ENCODE measurements at regions not wholly inside any gene's neighbourhood (a gene's known extent, or its start where the extent isn't known, plus 50 kb on each side); places are given as distances from the start of the nearest gene placed in this dataset.

DNA sequence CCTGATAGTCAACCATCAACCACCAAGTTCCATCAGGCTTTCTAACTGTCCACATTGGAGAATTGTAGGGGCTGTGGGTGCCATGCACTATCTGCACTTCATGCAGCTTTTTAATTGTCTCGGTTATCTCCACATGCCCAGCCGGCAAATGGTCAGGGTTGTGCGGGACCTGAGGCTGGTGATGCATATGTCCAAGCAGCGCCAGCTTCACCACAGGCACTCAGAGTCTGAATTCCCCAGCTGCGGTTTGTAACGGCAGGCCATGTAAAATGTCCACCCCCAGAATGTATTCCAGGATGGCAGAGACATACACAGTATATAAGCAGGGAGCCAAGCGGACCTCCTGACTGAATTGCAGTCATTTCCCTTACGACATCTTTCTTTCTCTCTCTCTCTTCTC, 435.6 kb downstream of the DYNC2H1 start:
- ChIA-PET CTCF (no interaction called here), POLR2A (no interaction called here)
- no peak overlapping the region for H3K4me3 ChIP-seq (ENCODE audit: low read depth, low read length)
- TF ChIP-seq, protein P1, sequence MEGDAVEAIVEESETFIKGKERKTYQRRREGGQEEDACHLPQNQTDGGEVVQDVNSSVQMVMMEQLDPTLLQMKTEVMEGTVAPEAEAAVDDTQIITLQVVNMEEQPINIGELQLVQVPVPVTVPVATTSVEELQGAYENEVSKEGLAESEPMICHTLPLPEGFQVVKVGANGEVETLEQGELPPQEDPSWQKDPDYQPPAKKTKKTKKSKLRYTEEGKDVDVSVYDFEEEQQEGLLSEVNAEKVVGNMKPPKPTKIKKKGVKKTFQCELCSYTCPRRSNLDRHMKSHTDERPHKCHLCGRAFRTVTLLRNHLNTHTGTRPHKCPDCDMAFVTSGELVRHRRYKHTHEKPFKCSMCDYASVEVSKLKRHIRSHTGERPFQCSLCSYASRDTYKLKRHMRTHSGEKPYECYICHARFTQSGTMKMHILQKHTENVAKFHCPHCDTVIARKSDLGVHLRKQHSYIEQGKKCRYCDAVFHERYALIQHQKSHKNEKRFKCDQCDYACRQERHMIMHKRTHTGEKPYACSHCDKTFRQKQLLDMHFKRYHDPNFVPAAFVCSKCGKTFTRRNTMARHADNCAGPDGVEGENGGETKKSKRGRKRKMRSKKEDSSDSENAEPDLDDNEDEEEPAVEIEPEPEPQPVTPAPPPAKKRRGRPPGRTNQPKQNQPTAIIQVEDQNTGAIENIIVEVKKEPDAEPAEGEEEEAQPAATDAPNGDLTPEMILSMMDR (IDR thresholded peaks at IDR 0.05; ENCODE audit: insufficient read depth, low read depth, low read length) = no peak
- H3K27me3 ChIP-seq (ENCODE audit: control insufficient read depth, insufficient read depth, low read length) = no peaks in the 10 kb centered on the region; the same call in 1 of the 2 replicates
- no peaks in the 10 kb centered on the region for H3K36me3 ChIP-seq (ENCODE audit: control insufficient read depth, insufficient read depth, low read length)
- no peak for DNase-seq (ENCODE audit: low read depth)

DNA sequence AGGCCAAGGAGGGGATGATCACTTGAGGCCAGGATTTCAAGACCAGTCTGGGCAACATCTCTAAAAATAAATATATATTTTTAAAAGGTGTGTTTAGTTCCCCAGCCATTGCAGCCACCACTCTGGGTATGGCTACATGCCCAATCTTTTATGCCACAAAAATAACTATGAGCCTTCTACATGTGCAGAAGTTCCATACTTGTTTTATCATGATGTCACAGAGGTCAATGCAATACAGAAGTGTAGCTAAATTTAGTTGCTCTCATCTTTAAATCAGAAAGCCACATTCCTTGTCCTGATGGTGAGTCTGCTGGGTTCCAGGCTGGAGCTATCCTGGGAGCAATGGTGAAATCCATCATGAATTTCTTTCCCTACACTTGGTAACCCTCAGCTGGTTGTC, 436.3 kb downstream of the DYNC2H1 start:
- DNase-seq (ENCODE audit: low read depth) = no peak
- TF ChIP-seq, protein P1 (IDR thresholded peaks at IDR 0.05; ENCODE audit: insufficient read depth, low read depth, low read length) = no peak

DNA sequence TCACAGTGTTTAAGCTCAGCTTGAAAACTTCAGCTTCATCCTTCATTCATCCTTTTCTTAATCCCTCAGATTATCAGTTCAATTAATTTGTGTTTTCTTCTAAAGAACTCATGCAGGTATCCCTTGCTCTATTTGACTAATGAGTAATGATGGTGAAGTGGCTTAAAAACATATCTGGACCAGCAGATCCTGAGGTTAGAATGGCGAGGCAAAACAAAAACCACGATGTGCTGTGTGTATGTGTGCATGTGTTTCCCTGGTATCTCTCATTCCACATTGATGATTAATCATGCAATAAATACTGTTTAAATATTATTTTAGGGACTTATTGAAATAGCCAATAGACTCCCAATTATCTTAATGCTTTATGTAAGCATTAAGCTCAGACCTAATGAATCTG, 437.0 kb downstream of the DYNC2H1 start:
- no peaks in the 10 kb centered on the region for H3K36me3 ChIP-seq (ENCODE audit: control insufficient read depth, insufficient read depth, low read length)
- H3K27me3 ChIP-seq (ENCODE audit: control insufficient read depth, insufficient read depth, low read length) = no peaks in the 10 kb centered on the region; the same call in 1 of the 2 replicates
- no peak for DNase-seq (ENCODE audit: low read depth)
- ChIA-PET CTCF (interaction anchor here (1.3 to 3.4 kb wide), 4 partner anchors 9 to 345 kb away, joined by 3 to 24 read pairs (median 6); no protein-coding TSS in a partner anchor), POLR2A (no interaction called here)
- H3K4me3 ChIP-seq (ENCODE audit: low read depth, low read length) = no peak overlapping the region
- TF ChIP-seq, protein P1 (IDR thresholded peaks at IDR 0.05; ENCODE audit: insufficient read depth, low read depth, low read length) = no peak

More for the DNA sequence above, 436.3 kb downstream of the DYNC2H1 start:
- no peaks in the 10 kb centered on the region for H3K36me3 ChIP-seq (ENCODE audit: control insufficient read depth, insufficient read depth, low read length)
- no peaks in the 10 kb centered on the region; the same call in 1 of the 2 replicates for H3K27me3 ChIP-seq (ENCODE audit: control insufficient read depth, insufficient read depth, low read length)
- no peak overlapping the region for H3K4me3 ChIP-seq (ENCODE audit: low read depth, low read length)
- ChIA-PET CTCF (interaction anchor here (0.5 to 3.4 kb wide), 4 partner anchors 8 to 344 kb away, joined by 3 to 24 read pairs (median 5); no protein-coding TSS in a partner anchor), POLR2A (no interaction called here)

DNA sequence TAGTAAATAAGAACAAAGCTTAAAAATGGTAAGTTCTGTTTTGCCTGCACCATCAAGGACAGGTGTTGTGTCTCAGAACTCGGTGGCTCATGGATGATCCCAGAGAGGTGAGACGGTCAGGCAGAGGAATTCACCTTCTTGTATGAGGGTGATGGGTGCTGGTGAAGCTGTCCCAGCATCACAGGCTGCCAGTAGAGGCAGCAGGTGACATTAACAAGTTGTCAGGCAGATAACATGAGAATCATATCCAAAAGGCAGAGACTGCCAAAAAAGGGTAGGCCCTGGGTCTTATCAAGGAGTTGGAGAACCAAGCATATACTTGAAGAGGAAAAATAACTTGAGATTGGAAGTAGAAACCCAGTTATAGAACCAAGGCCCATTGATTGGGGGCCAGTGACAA, 437.8 kb downstream of the DYNC2H1 start:
- Histone ChIP-seq H3K27me3 (ENCODE audit: control insufficient read depth, insufficient read depth, low read length) (no peaks in the 10 kb centered on the region; the same call in 1 of the 2 replicates), H3K4me3 (ENCODE audit: low read depth, low read length) (no peak overlapping the region), H3K36me3 (ENCODE audit: control insufficient read depth, insufficient read depth, low read length) (no peaks in the 10 kb centered on the region)
- TF ChIP-seq, protein P1 (IDR thresholded peaks at IDR 0.05; ENCODE audit: insufficient read depth, low read depth, low read length) = no peak
- no peak for DNase-seq (ENCODE audit: low read depth)
- CTCF ChIA-PET = interaction anchor here (1.7 to 3.4 kb wide), 3 partner anchors 9 to 54 kb away, joined by 4 to 24 read pairs (median 7); no protein-coding TSS in a partner anchor
- POLR2A ChIA-PET = no interaction called here

DNA sequence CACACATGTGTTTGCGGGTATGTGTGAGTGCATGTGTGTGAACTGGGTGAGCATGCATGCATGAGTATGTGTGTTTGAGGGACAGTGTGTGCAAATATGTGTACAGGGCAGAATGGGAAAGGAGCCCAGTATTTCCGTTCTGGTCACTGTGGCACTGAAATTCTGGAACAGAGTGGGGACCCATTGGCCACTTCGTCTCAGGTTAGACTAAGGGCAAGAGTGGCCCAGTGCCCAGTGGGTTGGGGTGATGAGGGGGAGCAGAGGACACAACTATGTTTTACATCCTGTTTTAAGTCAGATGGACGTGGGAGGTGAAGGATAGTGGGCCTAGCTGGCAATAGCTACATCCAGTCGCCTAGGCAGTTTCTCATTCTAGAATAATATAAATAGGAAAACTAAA, 438.5 kb downstream of the DYNC2H1 start:
- no peaks in the 10 kb centered on the region; the same call in 1 of the 2 replicates for H3K27me3 ChIP-seq (ENCODE audit: control insufficient read depth, insufficient read depth, low read length)
- DNase-seq (ENCODE audit: low read depth) = no peak
- POLR2A ChIA-PET = no interaction called here
- CTCF ChIA-PET = interaction anchor here (1.7 to 3.4 kb wide), 3 partner anchors 10 to 53 kb away, joined by 4 to 24 read pairs (median 7); no protein-coding TSS in a partner anchor
- H3K4me3 ChIP-seq (ENCODE audit: low read depth, low read length) = no peak overlapping the region
- TF ChIP-seq, protein P1 (IDR thresholded peaks at IDR 0.05; ENCODE audit: insufficient read depth, low read depth, low read length) = no peak
- H3K36me3 ChIP-seq (ENCODE audit: control insufficient read depth, insufficient read depth, low read length) = no peaks in the 10 kb centered on the region
